Chondrocyte (in vitro differentiated cells): ENCODE measurements at regions not wholly inside any gene's neighbourhood (a gene's known extent, or its start where the extent isn't known, plus 50 kb on each side); places are given as distances from the start of the nearest gene placed in this dataset.
A peak's percentile ranks its signal among the peaks of the same experiment; 100 is the strongest.

Source experiments
- DNase-seq: peaks from one replicate; pipeline ENCODE4 v3.0.0; 2021; ENCODE audit warnings: mixed read lengths, low spot score
- H3K27ac Mint-ChIP-seq: one replicate; pipeline ENCODE4 v1.8.0; 2021; ENCODE audit warnings: mild to moderate bottlenecking, moderate library complexity, mixed read lengths; ENCODE audit not compliant: unreplicated experiment
- H3K27me3 Mint-ChIP-seq: 2 replicates; pipeline ENCODE4 v1.8.0; 2021; ENCODE audit warnings: low read depth, mixed read lengths
- H3K36me3 Mint-ChIP-seq: 2 replicates; pipeline ENCODE4 v1.8.0; 2021; ENCODE audit warnings: low read depth, mixed read lengths
- H3K4me1 Mint-ChIP-seq: 2 replicates; pipeline ENCODE4 v1.8.0; 2021; ENCODE audit warnings: low read depth, mild to moderate bottlenecking, mixed read lengths
- H3K4me3 Mint-ChIP-seq: one replicate; pipeline ENCODE4 v1.8.0; 2021; ENCODE audit warnings: mild to moderate bottlenecking, moderate library complexity, mixed read lengths; ENCODE audit not compliant: unreplicated experiment
- H3K9me3 Mint-ChIP-seq: 2 replicates; pipeline ENCODE4 v1.8.0; 2021; ENCODE audit warnings: low read depth, mixed read lengths
- TF ChIP-seq, protein P1 (sequence below): fragments of 200-600 bp; sonication (generic); IDR thresholded peaks from 2 replicates; pipeline ENCODE4 v1.5.0; 2021; ENCODE audit warnings: antibody characterized with exemption, mild to moderate bottlenecking, moderate library complexity

DNA sequence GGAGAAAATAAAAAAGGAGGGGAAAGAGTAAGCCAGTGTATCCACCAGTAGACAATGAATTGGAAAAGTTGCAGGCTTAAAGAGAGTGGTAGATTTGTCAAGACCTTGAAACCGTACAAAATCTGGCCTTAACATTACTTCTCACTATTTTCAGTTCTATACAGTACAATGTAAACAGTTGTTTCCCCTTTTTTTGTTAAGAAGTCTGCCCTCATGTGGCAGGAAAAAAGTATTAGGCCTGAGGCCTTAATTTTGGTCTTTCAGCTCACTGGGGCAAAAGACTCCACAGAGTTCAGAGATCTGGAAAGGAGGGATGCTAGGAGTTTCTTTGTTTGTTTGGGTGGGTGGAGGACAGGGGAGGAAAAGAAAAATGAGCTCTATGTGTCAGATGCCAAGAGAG is 92.8 kb upstream of the CCDC160 start:
- Mint-ChIP-seq H3K9me3 (no peaks in the 10 kb centered on the region), H3K4me1 (no peaks in the 10 kb centered on the region), H3K27ac (no peak overlapping the region), H3K36me3 (no peaks in the 10 kb centered on the region), H3K4me3 (no peak overlapping the region), H3K27me3 (no peaks in the 10 kb centered on the region)
- DNase-seq = no peak
- TF ChIP-seq, protein P1, sequence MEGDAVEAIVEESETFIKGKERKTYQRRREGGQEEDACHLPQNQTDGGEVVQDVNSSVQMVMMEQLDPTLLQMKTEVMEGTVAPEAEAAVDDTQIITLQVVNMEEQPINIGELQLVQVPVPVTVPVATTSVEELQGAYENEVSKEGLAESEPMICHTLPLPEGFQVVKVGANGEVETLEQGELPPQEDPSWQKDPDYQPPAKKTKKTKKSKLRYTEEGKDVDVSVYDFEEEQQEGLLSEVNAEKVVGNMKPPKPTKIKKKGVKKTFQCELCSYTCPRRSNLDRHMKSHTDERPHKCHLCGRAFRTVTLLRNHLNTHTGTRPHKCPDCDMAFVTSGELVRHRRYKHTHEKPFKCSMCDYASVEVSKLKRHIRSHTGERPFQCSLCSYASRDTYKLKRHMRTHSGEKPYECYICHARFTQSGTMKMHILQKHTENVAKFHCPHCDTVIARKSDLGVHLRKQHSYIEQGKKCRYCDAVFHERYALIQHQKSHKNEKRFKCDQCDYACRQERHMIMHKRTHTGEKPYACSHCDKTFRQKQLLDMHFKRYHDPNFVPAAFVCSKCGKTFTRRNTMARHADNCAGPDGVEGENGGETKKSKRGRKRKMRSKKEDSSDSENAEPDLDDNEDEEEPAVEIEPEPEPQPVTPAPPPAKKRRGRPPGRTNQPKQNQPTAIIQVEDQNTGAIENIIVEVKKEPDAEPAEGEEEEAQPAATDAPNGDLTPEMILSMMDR = peak; percentile 86

DNA sequence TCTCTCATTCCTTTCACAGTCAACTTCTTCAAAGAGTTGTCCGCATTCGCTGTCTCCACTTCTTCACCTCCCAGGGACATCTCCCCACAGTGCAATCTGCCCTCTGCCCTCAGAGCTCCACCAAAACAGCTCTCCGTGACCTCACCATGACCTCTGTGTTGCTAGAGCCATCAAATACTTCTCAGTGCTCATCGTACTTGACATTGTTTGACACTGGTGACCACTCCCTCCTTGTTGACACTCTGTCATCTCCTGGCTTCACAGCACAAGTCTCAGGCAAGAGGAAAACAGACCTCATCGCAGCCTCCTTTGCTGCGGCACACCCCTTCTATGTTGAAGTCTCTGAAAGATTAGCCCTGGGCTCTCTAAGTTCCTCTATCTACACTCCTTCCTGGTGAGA is 90.5 kb upstream of the CCDC160 start:
- TF ChIP-seq, protein P1 = no peak
- peaks cover 6% of the 10 kb centered on the region for H3K9me3 Mint-ChIP-seq
- no peaks in the 10 kb centered on the region for H3K4me1 Mint-ChIP-seq
- no peak for DNase-seq
- H3K27ac Mint-ChIP-seq = no peak overlapping the region
- no peaks in the 10 kb centered on the region for H3K36me3 Mint-ChIP-seq
- H3K27me3 Mint-ChIP-seq = no peaks in the 10 kb centered on the region
- no peak overlapping the region for H3K4me3 Mint-ChIP-seq

DNA sequence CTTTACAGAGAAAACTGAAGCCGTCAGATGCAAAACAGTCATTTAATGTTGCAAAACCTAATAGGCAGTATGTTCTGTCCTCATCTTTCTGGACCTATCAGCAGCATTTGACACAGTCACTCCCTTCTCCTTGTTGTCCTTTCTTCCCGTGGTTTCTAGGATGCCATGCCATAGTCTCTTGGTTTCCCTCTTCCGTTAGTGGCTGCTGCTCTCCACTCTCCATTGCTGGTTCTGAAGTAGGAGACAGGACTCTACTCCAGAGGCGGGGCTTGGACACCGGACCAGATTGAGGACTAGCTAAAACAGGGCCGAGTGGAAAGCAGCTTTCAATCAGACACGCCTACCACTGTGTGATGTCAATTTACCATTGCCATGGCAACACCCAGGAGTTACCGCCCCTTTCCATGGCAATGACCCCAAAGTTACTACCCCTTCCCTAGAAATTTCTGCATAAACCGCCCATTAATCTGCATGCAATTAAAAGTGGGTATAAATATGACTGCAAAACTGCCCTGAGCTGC is 88.8 kb upstream of the CCDC160 start:
- no peak overlapping the region for H3K4me3 Mint-ChIP-seq
- no peaks in the 10 kb centered on the region for H3K27me3 Mint-ChIP-seq
- no peaks in the 10 kb centered on the region for H3K4me1 Mint-ChIP-seq
- peaks cover 6% of the 10 kb centered on the region for H3K9me3 Mint-ChIP-seq
- H3K27ac Mint-ChIP-seq = no peak overlapping the region
- DNase-seq = no peak
- TF ChIP-seq, protein P1 = no peak
- H3K36me3 Mint-ChIP-seq = no peaks in the 10 kb centered on the region

DNA sequence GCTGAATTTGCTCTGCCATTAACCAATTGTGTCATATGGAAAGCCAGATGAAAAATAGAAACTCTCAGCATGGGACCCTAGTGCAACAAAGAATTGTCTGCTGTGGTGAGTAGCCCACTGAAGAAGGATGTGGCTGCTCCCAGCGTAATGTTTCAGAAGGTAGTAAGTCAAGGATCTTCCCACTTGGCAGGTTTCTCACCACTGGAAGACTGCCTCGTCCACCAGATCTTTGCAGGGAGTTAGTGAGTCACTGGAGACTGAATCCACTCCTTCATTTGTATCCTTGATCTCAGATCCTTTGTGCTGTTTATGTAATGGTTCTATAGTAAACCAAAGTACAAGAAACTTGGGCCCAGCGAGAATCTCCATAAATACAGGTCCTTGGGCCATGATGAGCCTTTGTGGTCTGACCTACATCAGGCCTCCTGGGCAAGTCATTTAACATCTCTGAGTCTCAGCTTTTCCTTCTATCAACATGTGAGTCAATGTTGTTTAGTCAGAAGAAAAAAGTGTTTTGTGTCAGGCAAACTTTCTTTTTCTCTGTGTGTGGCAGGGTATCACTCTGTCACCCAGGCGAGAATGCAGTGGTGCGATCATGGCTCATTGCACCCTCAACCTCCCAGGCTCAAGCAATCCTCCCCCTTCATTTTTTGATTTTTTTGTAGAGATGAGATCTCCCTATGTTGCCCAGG is 78.0 kb upstream of the CCDC160 start:
- H3K27me3 Mint-ChIP-seq = no peaks in the 10 kb centered on the region
- TF ChIP-seq, protein P1 = no peak

DNA sequence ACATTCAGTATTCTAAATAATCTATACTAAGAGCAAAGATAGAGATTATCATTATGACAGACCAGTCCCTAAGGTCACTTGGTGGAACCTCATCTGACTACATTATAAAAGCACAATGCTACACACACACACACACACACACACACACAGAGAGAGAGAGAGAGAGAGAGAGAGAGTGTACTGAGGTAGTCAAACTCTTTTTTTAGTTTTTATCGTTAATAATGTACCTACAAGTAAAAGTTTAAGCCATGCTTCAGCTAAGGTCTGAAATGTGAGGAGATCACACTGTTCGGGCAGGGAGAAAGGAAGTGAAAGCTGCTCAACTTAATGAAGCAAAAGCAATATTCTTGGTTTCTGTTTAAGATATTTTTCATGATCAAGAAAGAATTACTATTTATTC is 75.8 kb upstream of the CCDC160 start:
- TF ChIP-seq, protein P1 = no peak
- H3K9me3 Mint-ChIP-seq = no peaks in the 10 kb centered on the region
- no peak overlapping the region for H3K4me3 Mint-ChIP-seq
- DNase-seq = no peak
- no peaks in the 10 kb centered on the region for H3K4me1 Mint-ChIP-seq
- H3K27ac Mint-ChIP-seq = no peak overlapping the region
- no peaks in the 10 kb centered on the region for H3K36me3 Mint-ChIP-seq
- no peaks in the 10 kb centered on the region for H3K27me3 Mint-ChIP-seq

More for the DNA sequence above, 78.0 kb upstream of the CCDC160 start:
- Mint-ChIP-seq H3K27ac (no peak overlapping the region), H3K4me3 (no peak overlapping the region), H3K36me3 (no peaks in the 10 kb centered on the region), H3K4me1 (no peaks in the 10 kb centered on the region), H3K9me3 (no peaks in the 10 kb centered on the region)
- no peak for DNase-seq
